ENCODE measurements at regions not wholly inside any gene's neighbourhood (a gene's known extent, or its start where the extent isn't known, plus 50 kb on each side); places are given as distances from the start of the nearest gene placed in this dataset.

GRCh38 chr16:64695684-64696083 lies 426.2 kb downstream of the CDH11 start:
- TF ChIP-seq, protein P1, sequence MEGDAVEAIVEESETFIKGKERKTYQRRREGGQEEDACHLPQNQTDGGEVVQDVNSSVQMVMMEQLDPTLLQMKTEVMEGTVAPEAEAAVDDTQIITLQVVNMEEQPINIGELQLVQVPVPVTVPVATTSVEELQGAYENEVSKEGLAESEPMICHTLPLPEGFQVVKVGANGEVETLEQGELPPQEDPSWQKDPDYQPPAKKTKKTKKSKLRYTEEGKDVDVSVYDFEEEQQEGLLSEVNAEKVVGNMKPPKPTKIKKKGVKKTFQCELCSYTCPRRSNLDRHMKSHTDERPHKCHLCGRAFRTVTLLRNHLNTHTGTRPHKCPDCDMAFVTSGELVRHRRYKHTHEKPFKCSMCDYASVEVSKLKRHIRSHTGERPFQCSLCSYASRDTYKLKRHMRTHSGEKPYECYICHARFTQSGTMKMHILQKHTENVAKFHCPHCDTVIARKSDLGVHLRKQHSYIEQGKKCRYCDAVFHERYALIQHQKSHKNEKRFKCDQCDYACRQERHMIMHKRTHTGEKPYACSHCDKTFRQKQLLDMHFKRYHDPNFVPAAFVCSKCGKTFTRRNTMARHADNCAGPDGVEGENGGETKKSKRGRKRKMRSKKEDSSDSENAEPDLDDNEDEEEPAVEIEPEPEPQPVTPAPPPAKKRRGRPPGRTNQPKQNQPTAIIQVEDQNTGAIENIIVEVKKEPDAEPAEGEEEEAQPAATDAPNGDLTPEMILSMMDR (IDR thresholded peaks at IDR 0.05): no peak
- no peak for TF ChIP-seq POLR2A (IDR thresholded peaks at IDR 0.05)

Measured in vagina (tissue), 2 donors.